ENCODE measurements at regions not wholly inside any gene's neighbourhood (a gene's known extent, or its start where the extent isn't known, plus 50 kb on each side); places are given as distances from the start of the nearest gene placed in this dataset.

DNA sequence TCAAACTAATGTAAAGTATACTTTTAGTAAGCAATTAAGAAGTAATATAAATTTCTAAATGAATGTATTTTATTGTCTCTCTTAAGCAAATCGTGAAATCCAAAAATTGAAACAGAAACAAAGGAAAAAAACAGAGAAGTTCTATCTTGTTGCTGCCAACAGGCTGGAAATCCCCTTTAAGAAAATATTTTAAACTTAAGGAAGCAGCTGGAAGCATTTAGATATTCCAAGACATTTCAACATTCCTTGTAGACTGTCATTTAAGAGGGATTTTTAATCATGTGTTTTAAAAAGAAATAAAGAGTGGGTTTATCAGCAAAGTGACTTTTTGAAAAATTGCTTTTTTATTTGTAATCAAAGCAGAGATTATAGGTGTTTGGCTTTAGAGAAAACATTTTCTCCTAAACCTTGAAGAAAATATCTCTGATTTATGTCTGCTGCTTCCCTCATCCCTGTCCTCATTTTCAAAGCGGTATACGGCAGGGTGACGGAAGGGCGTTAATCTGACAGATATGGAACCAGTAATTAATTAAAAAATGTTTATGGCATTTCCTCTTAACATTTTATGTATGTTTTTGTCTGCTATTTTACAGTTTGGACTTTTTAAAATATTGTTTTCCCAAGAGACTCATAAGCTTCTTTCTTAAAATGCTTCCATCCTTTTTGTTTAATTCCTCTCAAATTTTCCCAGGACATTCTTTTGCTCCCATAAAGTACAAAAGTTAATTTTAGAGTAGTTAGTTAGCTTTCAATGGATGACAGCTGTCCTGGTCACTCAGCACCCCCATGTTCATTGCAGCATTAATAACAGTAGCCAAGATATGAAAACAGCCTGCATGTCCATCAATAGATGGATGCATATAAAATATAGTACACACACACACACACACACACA is 245.6 kb downstream of the LURAP1L start:
- H3K4me3 ChIP-seq (ENCODE audit: insufficient read length, low read depth) = no peak overlapping the region
- TF ChIP-seq SUZ12 (IDR thresholded peaks at IDR 0.05; ENCODE audit: extremely low read depth, insufficient read depth, insufficient read length) (no peak), ZNF274 (IDR thresholded peaks at IDR 0.05; ENCODE audit: low read depth, low read length) (no peak), YY1 (IDR thresholded peaks at IDR 0.05; ENCODE audit: insufficient read depth, insufficient read length) (no peak)

DNA sequence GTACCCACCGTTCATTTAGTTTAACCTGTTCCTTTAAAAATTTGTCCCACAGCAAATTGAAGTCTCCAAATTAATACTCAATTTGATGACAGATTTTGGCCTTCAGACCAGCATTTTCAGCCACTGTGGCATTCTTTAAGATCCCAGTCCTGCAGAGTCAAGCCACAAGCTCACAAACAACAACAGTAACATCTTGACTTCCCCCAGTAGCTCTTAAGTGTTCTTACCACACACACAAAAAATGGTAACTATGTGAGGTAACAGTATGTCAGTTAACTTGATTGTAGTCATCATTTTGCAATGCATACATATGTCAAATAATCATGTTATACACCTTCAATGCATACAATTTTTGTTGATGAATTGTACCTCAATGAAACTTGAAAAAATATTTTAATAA is 247.9 kb downstream of the LURAP1L start:
- H3K27me3 ChIP-seq (ENCODE audit: insufficient read depth, insufficient read length) = no peaks in the 10 kb centered on the region
- DNase-seq (ENCODE audit: low read depth, low spot score) = no peak

More for the DNA sequence above, 245.6 kb downstream of the LURAP1L start:
- Histone ChIP-seq H3K4me1 (ENCODE audit: insufficient read depth, insufficient read length) (no peaks in the 10 kb centered on the region), H3K9ac (ENCODE audit: insufficient read length, low read depth) (no peak overlapping the region), H3K27me3 (ENCODE audit: insufficient read depth, insufficient read length) (no peaks in the 10 kb centered on the region), H3K36me3 (ENCODE audit: insufficient read depth, insufficient read length, low read length) (no peaks in the 10 kb centered on the region), H3K9me3 (ENCODE audit: insufficient read depth, low read length) (no peaks in the 10 kb centered on the region)
- DNase-seq (ENCODE audit: low read depth, low spot score) = no peak

DNA sequence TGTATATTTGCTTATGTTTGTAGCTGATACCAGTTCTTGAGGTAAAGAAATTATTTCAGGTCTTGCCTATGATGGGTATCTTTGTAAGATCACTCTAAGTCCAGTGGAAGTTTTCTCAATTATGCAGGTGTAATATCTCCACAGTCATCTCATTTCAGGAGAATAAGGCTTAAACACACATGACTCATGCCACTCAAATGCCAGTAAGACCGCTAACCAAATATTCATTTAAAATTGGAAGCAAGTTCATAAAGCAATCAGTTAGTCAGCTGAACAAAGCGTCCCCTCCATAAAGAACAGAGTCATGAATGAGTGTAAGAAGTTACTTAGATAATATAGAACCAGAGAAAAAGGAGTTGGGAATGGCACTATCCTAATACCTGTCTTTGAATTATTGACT is 248.7 kb downstream of the LURAP1L start:
- TF ChIP-seq YY1 (IDR thresholded peaks at IDR 0.05; ENCODE audit: insufficient read depth, insufficient read length) (no peak), ZNF274 (IDR thresholded peaks at IDR 0.05; ENCODE audit: low read depth, low read length) (no peak), SUZ12 (IDR thresholded peaks at IDR 0.05; ENCODE audit: extremely low read depth, insufficient read depth, insufficient read length) (no peak)
- Histone ChIP-seq H3K4me3 (ENCODE audit: insufficient read length, low read depth) (no peak overlapping the region), H3K9ac (ENCODE audit: insufficient read length, low read depth) (no peak overlapping the region), H3K9me3 (ENCODE audit: insufficient read depth, low read length) (no peaks in the 10 kb centered on the region; the same call in 1 of the 2 replicates), H3K27me3 (ENCODE audit: insufficient read depth, insufficient read length) (no peaks in the 10 kb centered on the region), H3K4me1 (ENCODE audit: insufficient read depth, insufficient read length) (no peaks in the 10 kb centered on the region), H3K36me3 (ENCODE audit: insufficient read depth, insufficient read length, low read length) (no peaks in the 10 kb centered on the region)
- DNase-seq (ENCODE audit: low read depth, low spot score) = no peak

More for the DNA sequence above, 247.9 kb downstream of the LURAP1L start:
- TF ChIP-seq YY1 (IDR thresholded peaks at IDR 0.05; ENCODE audit: insufficient read depth, insufficient read length) (no peak), SUZ12 (IDR thresholded peaks at IDR 0.05; ENCODE audit: extremely low read depth, insufficient read depth, insufficient read length) (no peak), ZNF274 (IDR thresholded peaks at IDR 0.05; ENCODE audit: low read depth, low read length) (no peak)
- Histone ChIP-seq H3K36me3 (ENCODE audit: insufficient read depth, insufficient read length, low read length) (no peaks in the 10 kb centered on the region), H3K4me1 (ENCODE audit: insufficient read depth, insufficient read length) (no peaks in the 10 kb centered on the region), H3K4me3 (ENCODE audit: insufficient read length, low read depth) (no peak overlapping the region), H3K9me3 (ENCODE audit: insufficient read depth, low read length) (no peaks in the 10 kb centered on the region; the same call in 1 of the 2 replicates), H3K9ac (ENCODE audit: insufficient read length, low read depth) (no peak overlapping the region)

DNA sequence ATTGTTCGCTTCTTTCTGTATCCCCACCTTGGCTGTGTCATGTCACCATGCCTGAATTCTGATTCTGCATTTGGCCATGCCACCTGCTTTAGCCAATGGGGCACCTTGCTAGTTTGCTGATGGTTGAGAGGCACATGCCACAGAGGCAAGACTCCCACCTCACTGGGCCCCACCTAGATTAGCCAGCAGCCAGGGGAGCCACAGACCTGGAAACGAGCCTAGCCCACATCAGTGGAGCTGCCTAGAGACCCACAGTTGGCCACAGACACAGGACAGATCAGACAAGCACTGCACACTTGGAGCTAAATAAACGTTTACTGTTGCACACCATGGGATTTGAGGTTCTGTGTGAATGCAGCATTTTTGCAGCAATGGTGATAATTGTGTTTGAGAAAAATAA is 252.1 kb downstream of the LURAP1L start:
- Histone ChIP-seq H3K4me1 (ENCODE audit: insufficient read depth, insufficient read length) (no peaks in the 10 kb centered on the region), H3K9me3 (ENCODE audit: insufficient read depth, low read length) (no peaks in the 10 kb centered on the region; the same call in 1 of the 2 replicates), H3K4me3 (ENCODE audit: insufficient read length, low read depth) (no peak overlapping the region), H3K9ac (ENCODE audit: insufficient read length, low read depth) (no peak overlapping the region), H3K27me3 (ENCODE audit: insufficient read depth, insufficient read length) (no peaks in the 10 kb centered on the region), H3K36me3 (ENCODE audit: insufficient read depth, insufficient read length, low read length) (no peaks in the 10 kb centered on the region)
- no peak for DNase-seq (ENCODE audit: low read depth, low spot score)
- TF ChIP-seq ZNF274 (IDR thresholded peaks at IDR 0.05; ENCODE audit: low read depth, low read length) (no peak), SUZ12 (IDR thresholded peaks at IDR 0.05; ENCODE audit: extremely low read depth, insufficient read depth, insufficient read length) (no peak), YY1 (IDR thresholded peaks at IDR 0.05; ENCODE audit: insufficient read depth, insufficient read length) (no peak)

DNA sequence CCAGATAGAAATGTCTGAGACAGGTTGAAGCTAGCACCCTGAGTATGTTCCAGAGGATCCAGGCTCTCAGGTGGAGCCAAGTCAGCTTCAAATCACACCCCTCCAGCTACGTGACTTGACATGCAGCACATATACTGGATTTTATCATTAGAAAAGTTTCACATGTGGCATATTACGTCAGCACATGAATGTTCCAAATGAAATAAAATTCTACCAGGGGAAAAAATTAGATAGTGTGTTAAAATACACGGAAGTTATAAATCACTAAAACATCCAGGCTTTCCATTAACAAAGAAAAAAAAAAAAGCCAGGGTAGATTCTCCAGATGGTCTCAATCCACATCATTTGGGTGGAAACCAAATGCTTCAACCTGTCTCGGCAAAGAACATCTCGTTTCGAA is 251.6 kb downstream of the MPDZ start:
- H3K36me3 ChIP-seq (ENCODE audit: insufficient read depth, insufficient read length, low read length) = no peaks in the 10 kb centered on the region
- no peak for TF ChIP-seq SUZ12 (IDR thresholded peaks at IDR 0.05; ENCODE audit: extremely low read depth, insufficient read depth, insufficient read length)
- TF ChIP-seq ZNF274 (IDR thresholded peaks at IDR 0.05; ENCODE audit: low read depth, low read length) = no peak
- TF ChIP-seq YY1 (IDR thresholded peaks at IDR 0.05; ENCODE audit: insufficient read depth, insufficient read length) = no peak
- no peaks in the 10 kb centered on the region for H3K27me3 ChIP-seq (ENCODE audit: insufficient read depth, insufficient read length)
- DNase-seq (ENCODE audit: low read depth, low spot score) = no peak
- no peak overlapping the region for H3K4me3 ChIP-seq (ENCODE audit: insufficient read length, low read depth)
- H3K4me1 ChIP-seq (ENCODE audit: insufficient read depth, insufficient read length) = no peaks in the 10 kb centered on the region
- no peaks in the 10 kb centered on the region; the same call in 1 of the 2 replicates for H3K9me3 ChIP-seq (ENCODE audit: insufficient read depth, low read length)
- H3K9ac ChIP-seq (ENCODE audit: insufficient read length, low read depth) = no peak overlapping the region

DNA sequence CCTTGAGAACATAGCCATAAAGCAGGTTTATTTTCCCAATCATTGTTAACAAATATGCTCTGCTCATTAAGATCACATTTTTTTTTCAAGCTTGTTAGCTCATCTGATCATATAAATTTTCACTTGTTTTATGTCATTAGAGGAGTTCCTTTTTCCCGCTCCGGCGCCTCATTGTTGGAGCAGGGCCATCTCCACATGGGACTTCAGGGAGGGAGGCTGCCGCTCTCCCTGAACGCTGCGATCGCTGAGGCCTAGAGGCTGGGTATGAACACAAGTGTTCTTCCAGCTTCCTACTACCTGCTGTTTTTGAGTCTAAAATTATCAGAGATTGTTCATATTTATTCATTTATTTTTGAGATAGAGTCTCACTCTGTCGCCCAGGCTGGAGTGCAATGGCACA is 246.9 kb downstream of the MPDZ start:
- H3K9me3 ChIP-seq (ENCODE audit: insufficient read depth, low read length) = no peaks in the 10 kb centered on the region
- TF ChIP-seq ZNF274 (IDR thresholded peaks at IDR 0.05; ENCODE audit: low read depth, low read length) (no peak), YY1 (IDR thresholded peaks at IDR 0.05; ENCODE audit: insufficient read depth, insufficient read length) (no peak), SUZ12 (IDR thresholded peaks at IDR 0.05; ENCODE audit: extremely low read depth, insufficient read depth, insufficient read length) (no peak)
- H3K27me3 ChIP-seq (ENCODE audit: insufficient read depth, insufficient read length) = no peaks in the 10 kb centered on the region
- no peak for DNase-seq (ENCODE audit: low read depth, low spot score)
- H3K4me3 ChIP-seq (ENCODE audit: insufficient read length, low read depth) = no peak overlapping the region
- no peaks in the 10 kb centered on the region for H3K36me3 ChIP-seq (ENCODE audit: insufficient read depth, insufficient read length, low read length)
- H3K9ac ChIP-seq (ENCODE audit: insufficient read length, low read depth) = no peak overlapping the region
- H3K4me1 ChIP-seq (ENCODE audit: insufficient read depth, insufficient read length) = no peaks in the 10 kb centered on the region

DNA sequence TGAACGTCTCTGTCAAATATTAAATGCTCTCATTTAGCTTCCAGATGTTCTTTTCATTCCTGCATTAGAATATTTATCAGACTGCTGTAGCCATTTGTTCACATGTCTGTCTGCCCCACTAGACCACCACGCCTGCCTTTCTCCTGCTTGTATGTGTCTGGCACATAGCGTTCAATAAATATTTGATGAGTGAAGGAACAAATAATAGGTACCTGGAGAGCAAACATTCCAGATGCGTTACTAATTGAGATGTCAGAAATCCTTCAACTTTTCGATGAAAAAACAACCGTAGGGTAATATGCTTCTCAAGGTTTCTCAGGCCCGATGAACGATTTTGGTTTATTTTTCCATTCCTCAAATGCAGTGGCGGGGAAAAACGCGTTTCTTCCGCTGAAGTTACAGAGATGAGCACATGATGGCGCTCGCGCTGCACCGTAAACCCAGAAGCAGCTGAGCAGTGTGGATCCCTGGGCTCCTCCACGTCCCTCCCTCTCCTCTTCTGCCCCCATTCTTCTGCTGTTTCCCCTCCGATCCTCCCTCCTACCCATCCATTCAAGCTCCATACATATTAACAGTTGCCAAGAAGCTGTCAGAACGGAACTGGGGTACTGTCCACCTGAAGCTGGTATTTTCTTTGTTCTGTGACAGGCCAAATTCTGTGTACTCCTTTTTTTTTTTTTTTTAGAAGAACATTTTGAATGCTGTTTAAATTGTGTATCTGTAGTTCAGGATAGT is 245.4 kb downstream of the MPDZ start:
- DNase-seq (ENCODE audit: low read depth, low spot score) = peak; percentile 79
- no peak overlapping the region for H3K9ac ChIP-seq (ENCODE audit: insufficient read length, low read depth)
- H3K27me3 ChIP-seq (ENCODE audit: insufficient read depth, insufficient read length) = no peaks in the 10 kb centered on the region
- no peak overlapping the region for H3K4me3 ChIP-seq (ENCODE audit: insufficient read length, low read depth)
- no peaks in the 10 kb centered on the region for H3K9me3 ChIP-seq (ENCODE audit: insufficient read depth, low read length)
- H3K4me1 ChIP-seq (ENCODE audit: insufficient read depth, insufficient read length) = no peaks in the 10 kb centered on the region
- TF ChIP-seq ZNF274 (IDR thresholded peaks at IDR 0.05; ENCODE audit: low read depth, low read length) (no peak), SUZ12 (IDR thresholded peaks at IDR 0.05; ENCODE audit: extremely low read depth, insufficient read depth, insufficient read length) (no peak), YY1 (IDR thresholded peaks at IDR 0.05; ENCODE audit: insufficient read depth, insufficient read length) (no peak)
- no peaks in the 10 kb centered on the region for H3K36me3 ChIP-seq (ENCODE audit: insufficient read depth, insufficient read length, low read length)
